Natural killer cell treated with Interleukin-12 subunit alpha and Interleukin-12 subunit beta and Interleukin-15 and Interleukin-18, amount 100 ng/mL, for 72 hours (primary cell): ENCODE measurements at regions not wholly inside any gene's neighbourhood (a gene's known extent, or its start where the extent isn't known, plus 50 kb on each side); places are given as distances from the start of the nearest gene placed in this dataset.

Experiments
- ATAC-seq, 2 donors: fragments of 150-1000 bp; cut with Tn5 transposase in 1 of 2; sonication (Bioruptor Pico), chemical (Tn5 transposase) in 1 of 2; 2 replicates each; pipeline ENCODE4 v1.10.0; 2021
- DNase-seq: peaks from one replicate; pipeline ENCODE4 v3.0.0; 2022; ENCODE audit warnings: low spot score
- H3K27ac Mint-ChIP-seq, 2 donors: 1 replicate in 1 of 2; 2 replicates in 1 of 2; pipeline ENCODE4 v1.8.0; 2022; ENCODE audit warnings: mixed read lengths in 2 of 2, mild to moderate bottlenecking in 1 of 2, moderate library complexity in 1 of 2
- H3K27me3 Mint-ChIP-seq, 2 donors: 1 replicate in 1 of 2; 2 replicates in 1 of 2; pipeline ENCODE4 v1.8.0; 2022; ENCODE audit warnings: mixed read lengths in 2 of 2
- H3K36me3 Mint-ChIP-seq: one replicate; pipeline ENCODE4 v1.8.0; 2022; ENCODE audit warnings: mixed read lengths
- H3K4me1 Mint-ChIP-seq, 2 donors: 1 replicate in 1 of 2; 2 replicates in 1 of 2; pipeline ENCODE4 v1.8.0; 2022; ENCODE audit warnings: low read depth in 2 of 2, mixed read lengths in 2 of 2, mild to moderate bottlenecking in 1 of 2
- H3K4me3 Mint-ChIP-seq: one replicate; pipeline ENCODE4 v1.8.0; 2022; ENCODE audit warnings: mixed read lengths
- H3K9me3 Mint-ChIP-seq: 2 replicates; pipeline ENCODE4 v1.8.0; 2022; ENCODE audit warnings: mixed read lengths

- Mint-ChIP-seq H3K4me1 (no peaks in the 10 kb centered on the region), H3K27ac (no peak overlapping the region), H3K4me3 (no peak overlapping the region), H3K9me3 (no peaks in the 10 kb centered on the region), H3K36me3 (no peaks in the 10 kb centered on the region), H3K27me3 (peaks cover 0 to 4% of the 10 kb centered on the region in 2 donors)
- ATAC-seq (no peak), DNase-seq (no peak)
Measured at GRCh38 chr9:135243201-135244190, 156.0 kb downstream of the OLFM1 start.

GRCh38 chr9:135244271-135245221, 157.1 kb downstream of the OLFM1 start:
- H3K27me3 Mint-ChIP-seq, result peaks cover 0 to 4% of the 10 kb centered on the region in 2 donors
- H3K36me3 Mint-ChIP-seq, result no peaks in the 10 kb centered on the region
- H3K4me1 Mint-ChIP-seq, result no peaks in the 10 kb centered on the region
- H3K27ac Mint-ChIP-seq, result no peak overlapping the region
- no peak overlapping the region for H3K4me3 Mint-ChIP-seq
- ATAC-seq (no peak), DNase-seq (no peak)
- no peaks in the 10 kb centered on the region for H3K9me3 Mint-ChIP-seq

GRCh38 chr9:135245482-135246247, 158.2 kb downstream of the OLFM1 start:
- Mint-ChIP-seq H3K27ac (no peak overlapping the region), H3K4me1 (no peaks in the 10 kb centered on the region), H3K4me3 (no peak overlapping the region), H3K9me3 (no peaks in the 10 kb centered on the region), H3K27me3 (peaks cover 0 to 4% of the 10 kb centered on the region in 2 donors), H3K36me3 (no peaks in the 10 kb centered on the region)
- DNase-seq (no peak), ATAC-seq (no peak)

GRCh38 chr9:135246248-135247205, 159.1 kb downstream of the OLFM1 start:
- no peak overlapping the region for H3K27ac Mint-ChIP-seq
- DNase-seq (no peak), ATAC-seq (no peak)
- no peaks in the 10 kb centered on the region for H3K9me3 Mint-ChIP-seq
- no peak overlapping the region for H3K4me3 Mint-ChIP-seq
- no peaks in the 10 kb centered on the region for H3K36me3 Mint-ChIP-seq
- no peaks in the 10 kb centered on the region for H3K4me1 Mint-ChIP-seq
- peaks cover 0 to 4% of the 10 kb centered on the region in 2 donors for H3K27me3 Mint-ChIP-seq

- Mint-ChIP-seq H3K27ac (no peak overlapping the region), H3K4me3 (no peak overlapping the region), H3K27me3 (peaks cover 0 to 4% of the 10 kb centered on the region in 2 donors), H3K36me3 (no peaks in the 10 kb centered on the region), H3K4me1 (no peaks in the 10 kb centered on the region), H3K9me3 (no peaks in the 10 kb centered on the region)
- ATAC-seq, result peak in 1 of 2 donors; percentile 3
- no peak for DNase-seq
Measured at GRCh38 chr9:135247227-135247930, 159.9 kb downstream of the OLFM1 start.

- ATAC-seq (no peak), DNase-seq (no peak)
- H3K36me3 Mint-ChIP-seq, result no peaks in the 10 kb centered on the region
- no peak overlapping the region for H3K4me3 Mint-ChIP-seq
- no peaks in the 10 kb centered on the region for H3K4me1 Mint-ChIP-seq
- H3K27me3 Mint-ChIP-seq, result peaks cover 0 to 4% of the 10 kb centered on the region in 2 donors
- H3K9me3 Mint-ChIP-seq, result no peaks in the 10 kb centered on the region
- H3K27ac Mint-ChIP-seq, result no peak overlapping the region
Measured at GRCh38 chr9:135248111-135248510, 160.6 kb downstream of the OLFM1 start.

- Mint-ChIP-seq H3K4me1 (no peaks in the 10 kb centered on the region), H3K4me3 (no peak overlapping the region), H3K27ac (no peak overlapping the region), H3K27me3 (peaks cover 0 to 4% of the 10 kb centered on the region in 2 donors), H3K36me3 (no peaks in the 10 kb centered on the region), H3K9me3 (no peaks in the 10 kb centered on the region)
- DNase-seq, result no peak
- ATAC-seq, result no peak
Measured at GRCh38 chr9:135248721-135249120, 161.3 kb downstream of the OLFM1 start.

GRCh38 chr9:135249191-135249590, 161.7 kb downstream of the OLFM1 start:
- Mint-ChIP-seq H3K27me3 (peaks cover 0 to 4% of the 10 kb centered on the region in 2 donors), H3K27ac (no peak overlapping the region), H3K4me3 (no peak overlapping the region), H3K9me3 (no peaks in the 10 kb centered on the region), H3K4me1 (no peaks in the 10 kb centered on the region), H3K36me3 (no peaks in the 10 kb centered on the region)
- no peak for DNase-seq
- ATAC-seq, result no peak

GRCh38 chr9:135249711-135250110, 162.2 kb downstream of the OLFM1 start:
- ATAC-seq, result no peak

GRCh38 chr9:135251331-135251761, 163.9 kb downstream of the OLFM1 start:
- Mint-ChIP-seq H3K27ac (no peak overlapping the region), H3K36me3 (no peaks in the 10 kb centered on the region), H3K9me3 (no peaks in the 10 kb centered on the region), H3K4me1 (no peaks in the 10 kb centered on the region), H3K4me3 (no peak overlapping the region), H3K27me3 (peaks cover 0 to 6% of the 10 kb centered on the region in 2 donors)
- DNase-seq, result no peak
- no peak for ATAC-seq

More at GRCh38 chr9:135249711-135250110, 162.2 kb downstream of the OLFM1 start:
- H3K27me3 Mint-ChIP-seq, result peaks cover 0 to 4% of the 10 kb centered on the region in 2 donors
- no peak for DNase-seq
- no peak overlapping the region for H3K27ac Mint-ChIP-seq
- no peaks in the 10 kb centered on the region for H3K36me3 Mint-ChIP-seq
- H3K4me3 Mint-ChIP-seq, result no peak overlapping the region
- H3K9me3 Mint-ChIP-seq, result no peaks in the 10 kb centered on the region
- H3K4me1 Mint-ChIP-seq, result no peaks in the 10 kb centered on the region

- Mint-ChIP-seq H3K4me1 (no peaks in the 10 kb centered on the region), H3K27me3 (peaks cover 0 to 4% of the 10 kb centered on the region in 2 donors), H3K27ac (no peak overlapping the region), H3K36me3 (no peaks in the 10 kb centered on the region), H3K4me3 (no peak overlapping the region), H3K9me3 (no peaks in the 10 kb centered on the region)
- no peak for ATAC-seq
- DNase-seq, result no peak
Measured at GRCh38 chr9:135251996-135252760, 164.7 kb downstream of the OLFM1 start.
